ENCODE measurements at regions not wholly inside any gene's neighbourhood (a gene's known extent, or its start where the extent isn't known, plus 50 kb on each side); places are given as distances from the start of the nearest gene placed in this dataset.

GRCh38 chr5:6194261-6194875 is 184.0 kb downstream of the MED10 start:
- DNase-seq (ENCODE audit: low spot score) = no peak

GRCh38 chr5:6193310-6193709 is 185.0 kb downstream of the MED10 start:
- no peaks in the 10 kb centered on the region for H3K4me1 ChIP-seq (ENCODE audit: insufficient read depth, poor library complexity, severe bottlenecking)
- H3K27ac ChIP-seq (ENCODE audit: poor library complexity, severe bottlenecking) = no peak overlapping the region
- DNase-seq (ENCODE audit: low spot score) = no peak
- H3K36me3 ChIP-seq (ENCODE audit: low read depth) = no peaks in the 10 kb centered on the region
- H3K4me3 ChIP-seq (ENCODE audit: severe bottlenecking) = no peak overlapping the region
- TF ChIP-seq CTCF (IDR thresholded peaks at IDR 0.05; ENCODE audit: poor library complexity, severe bottlenecking) = no peak
- no peaks in the 10 kb centered on the region for H3K9me3 ChIP-seq (ENCODE audit: severe bottlenecking)
- no peak for ATAC-seq (ENCODE audit: low read depth)
- H3K27me3 ChIP-seq (ENCODE audit: insufficient read depth, poor library complexity, severe bottlenecking) = no peaks in the 10 kb centered on the region

More at GRCh38 chr5:6194261-6194875, 184.0 kb downstream of the MED10 start:
- TF ChIP-seq CTCF (IDR thresholded peaks at IDR 0.05; ENCODE audit: poor library complexity, severe bottlenecking) = no peak
- H3K27ac ChIP-seq (ENCODE audit: poor library complexity, severe bottlenecking) = no peak overlapping the region
- H3K36me3 ChIP-seq (ENCODE audit: low read depth) = no peaks in the 10 kb centered on the region
- H3K4me3 ChIP-seq (ENCODE audit: severe bottlenecking) = no peak overlapping the region
- no peak for ATAC-seq (ENCODE audit: low read depth)
- no peaks in the 10 kb centered on the region for H3K27me3 ChIP-seq (ENCODE audit: insufficient read depth, poor library complexity, severe bottlenecking)
- H3K4me1 ChIP-seq (ENCODE audit: insufficient read depth, poor library complexity, severe bottlenecking) = no peaks in the 10 kb centered on the region
- H3K9me3 ChIP-seq (ENCODE audit: severe bottlenecking) = no peaks in the 10 kb centered on the region

- DNase-seq (ENCODE audit: low spot score) (no peak), ATAC-seq (ENCODE audit: low read depth) (no peak)
- Histone ChIP-seq H3K9me3 (ENCODE audit: severe bottlenecking) (no peaks in the 10 kb centered on the region), H3K4me1 (ENCODE audit: insufficient read depth, poor library complexity, severe bottlenecking) (no peaks in the 10 kb centered on the region), H3K27me3 (ENCODE audit: insufficient read depth, poor library complexity, severe bottlenecking) (no peaks in the 10 kb centered on the region), H3K4me3 (ENCODE audit: severe bottlenecking) (no peak overlapping the region), H3K36me3 (ENCODE audit: low read depth) (no peaks in the 10 kb centered on the region), H3K27ac (ENCODE audit: poor library complexity, severe bottlenecking) (no peak overlapping the region)
- TF ChIP-seq CTCF (IDR thresholded peaks at IDR 0.05; ENCODE audit: poor library complexity, severe bottlenecking) = no peak
These were observed 187.5 kb downstream of the MED10 start for GRCh38 chr5:6190838-6191237.

- no peaks in the 10 kb centered on the region for H3K9me3 ChIP-seq (ENCODE audit: severe bottlenecking)
- H3K36me3 ChIP-seq (ENCODE audit: low read depth) = no peaks in the 10 kb centered on the region
- no peaks in the 10 kb centered on the region for H3K27me3 ChIP-seq (ENCODE audit: insufficient read depth, poor library complexity, severe bottlenecking)
- DNase-seq (ENCODE audit: low spot score) (no peak), ATAC-seq (ENCODE audit: low read depth) (no peak)
- no peak overlapping the region for H3K4me3 ChIP-seq (ENCODE audit: severe bottlenecking)
- no peak overlapping the region for H3K27ac ChIP-seq (ENCODE audit: poor library complexity, severe bottlenecking)
- TF ChIP-seq CTCF (IDR thresholded peaks at IDR 0.05; ENCODE audit: poor library complexity, severe bottlenecking) = no peak
- H3K4me1 ChIP-seq (ENCODE audit: insufficient read depth, poor library complexity, severe bottlenecking) = no peaks in the 10 kb centered on the region
These were observed 189.4 kb downstream of the MED10 start for GRCh38 chr5:6188976-6189375.

GRCh38 chr5:6188344-6188743 is 190.0 kb downstream of the MED10 start:
- Histone ChIP-seq H3K36me3 (ENCODE audit: low read depth) (no peaks in the 10 kb centered on the region), H3K9me3 (ENCODE audit: severe bottlenecking) (no peaks in the 10 kb centered on the region), H3K27ac (ENCODE audit: poor library complexity, severe bottlenecking) (no peak overlapping the region), H3K27me3 (ENCODE audit: insufficient read depth, poor library complexity, severe bottlenecking) (no peaks in the 10 kb centered on the region), H3K4me1 (ENCODE audit: insufficient read depth, poor library complexity, severe bottlenecking) (no peaks in the 10 kb centered on the region), H3K4me3 (ENCODE audit: severe bottlenecking) (no peak overlapping the region)
- DNase-seq (ENCODE audit: low spot score) (no peak), ATAC-seq (ENCODE audit: low read depth) (no peak)
- no peak for TF ChIP-seq CTCF (IDR thresholded peaks at IDR 0.05; ENCODE audit: poor library complexity, severe bottlenecking)
